Activated CD4-positive, alpha-beta T cell treated with anti-CD3 and anti-CD28 coated beads, Interleukin-2, amount 50 U/mL, for 48 hours (primary cell): ENCODE measurements at regions not wholly inside any gene's neighbourhood (a gene's known extent, or its start where the extent isn't known, plus 50 kb on each side); places are given as distances from the start of the nearest gene placed in this dataset.

ENCODE experiments used
- DNase-seq, 2 experiments: peaks; one replicate each; pipeline ENCODE4 v3.0.0-alpha.2; 2020

GRCh38 chr3:111359261-111360030 is 182.6 kb upstream of the CD96 start:
- no peak for DNase-seq

GRCh38 chr3:111362381-111363009 is 179.5 kb upstream of the CD96 start:
- no peak for DNase-seq

- DNase-seq = no peak
These were observed 175.5 kb upstream of the CD96 start for GRCh38 chr3:111366515-111366914.

- DNase-seq = no peak
These were observed 173.9 kb upstream of the CD96 start for GRCh38 chr3:111368056-111368455.

GRCh38 chr3:111369958-111370357 is 172.0 kb upstream of the CD96 start:
- no peak for DNase-seq

GRCh38 chr3:111373239-111373638 is 168.8 kb upstream of the CD96 start:
- no peak for DNase-seq

- no peak for DNase-seq
These were observed 168.1 kb upstream of the CD96 start for GRCh38 chr3:111373861-111374260.

- DNase-seq = no peak
These were observed 156.0 kb upstream of the CD96 start for GRCh38 chr3:111385971-111386495.

GRCh38 chr3:111392894-111393398 is 149.1 kb upstream of the CD96 start:
- peak; percentile 8 to 11 for DNase-seq

- no peak for DNase-seq
These were observed 129.3 kb upstream of the CD96 start for GRCh38 chr3:111412656-111413055.

- DNase-seq = no peak
These were observed 127.5 kb upstream of the CD96 start for GRCh38 chr3:111414531-111414930.

GRCh38 chr3:111415018-111415417 is 127.0 kb upstream of the CD96 start:
- DNase-seq = no peak

GRCh38 chr3:111418391-111418790 is 123.6 kb upstream of the CD96 start:
- DNase-seq = no peak

GRCh38 chr3:111428301-111428700 is 113.7 kb upstream of the CD96 start:
- no peak for DNase-seq

- DNase-seq = no peak
These were observed 106.9 kb upstream of the CD96 start for GRCh38 chr3:111434941-111435622.

GRCh38 chr3:111438283-111438682 is 103.7 kb upstream of the CD96 start:
- DNase-seq = no peak

GRCh38 chr3:111454551-111454950 is 87.4 kb upstream of the CD96 start:
- no peak for DNase-seq

GRCh38 chr3:111465081-111465670 is 76.8 kb upstream of the CD96 start:
- no peak for DNase-seq

GRCh38 chr3:111470032-111470431 is 72.0 kb upstream of the CD96 start:
- DNase-seq = no peak

- DNase-seq = no peak
These were observed 70.2 kb upstream of the CD96 start for GRCh38 chr3:111471831-111472230.

- DNase-seq = no peak
These were observed 69.4 kb upstream of the CD96 start for GRCh38 chr3:111472556-111472955.

GRCh38 chr3:111473550-111473949 is 68.4 kb upstream of the CD96 start:
- DNase-seq = peak in 1 of 2 experiments; percentile 10

GRCh38 chr3:111476701-111477100 is 65.3 kb upstream of the CD96 start:
- DNase-seq = no peak
